Activated naive CD8-positive, alpha-beta T cell treated with anti-CD3 and anti-CD28 coated beads, Interleukin-2, amount 50 U/mL, for 24 hours (primary cell): ENCODE measurements at regions not wholly inside any gene's neighbourhood (a gene's known extent, or its start where the extent isn't known, plus 50 kb on each side); places are given as distances from the start of the nearest gene placed in this dataset.

Source experiments
- ATAC-seq: fragments of 150-1000 bp; cut with Tn5 transposase; one replicate; pipeline ENCODE4 v1.10.0; 2021
- DNase-seq: peaks from one replicate; pipeline ENCODE4 v3.0.0; 2021
- H3K27ac Mint-ChIP-seq: one replicate; pipeline ENCODE4 v1.8.0; 2021; ENCODE audit warnings: mild to moderate bottlenecking, mixed read lengths
- H3K27me3 Mint-ChIP-seq: one replicate; pipeline ENCODE4 v1.8.0; 2021; ENCODE audit warnings: mixed read lengths
- H3K36me3 Mint-ChIP-seq: one replicate; pipeline ENCODE4 v1.8.0; 2021; ENCODE audit warnings: low read depth, mixed read lengths
- H3K4me1 Mint-ChIP-seq: one replicate; pipeline ENCODE4 v1.8.0; 2021; ENCODE audit warnings: mixed read lengths
- H3K4me3 Mint-ChIP-seq: one replicate; pipeline ENCODE4 v1.8.0; 2021; ENCODE audit warnings: mild to moderate bottlenecking, moderate library complexity, mixed read lengths
- H3K9me3 Mint-ChIP-seq: one replicate; pipeline ENCODE4 v1.8.0; 2021; ENCODE audit warnings: mixed read lengths

DNA sequence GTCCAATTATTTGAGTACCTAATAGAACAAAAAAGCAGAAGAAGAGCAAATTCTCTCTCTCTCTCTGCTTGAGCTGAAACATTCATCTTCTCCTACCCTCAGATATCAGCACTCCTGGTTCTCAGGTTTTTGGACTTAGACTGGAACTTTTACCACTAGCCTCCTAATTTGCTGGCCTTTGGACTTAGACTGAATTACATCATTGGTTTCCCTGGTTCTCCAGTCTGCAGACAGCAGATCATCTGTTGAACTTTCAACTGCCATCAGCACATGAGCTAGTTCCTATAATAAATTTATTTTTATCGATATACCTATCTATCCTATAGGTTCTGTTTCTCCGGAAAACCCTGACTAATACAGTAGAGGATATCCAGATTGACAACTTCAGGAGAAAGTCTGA, 208.9 kb upstream of the GAS1 start:
- H3K27ac Mint-ChIP-seq: no peak overlapping the region
- no peak for ATAC-seq
- H3K4me1 Mint-ChIP-seq: no peaks in the 10 kb centered on the region

DNA sequence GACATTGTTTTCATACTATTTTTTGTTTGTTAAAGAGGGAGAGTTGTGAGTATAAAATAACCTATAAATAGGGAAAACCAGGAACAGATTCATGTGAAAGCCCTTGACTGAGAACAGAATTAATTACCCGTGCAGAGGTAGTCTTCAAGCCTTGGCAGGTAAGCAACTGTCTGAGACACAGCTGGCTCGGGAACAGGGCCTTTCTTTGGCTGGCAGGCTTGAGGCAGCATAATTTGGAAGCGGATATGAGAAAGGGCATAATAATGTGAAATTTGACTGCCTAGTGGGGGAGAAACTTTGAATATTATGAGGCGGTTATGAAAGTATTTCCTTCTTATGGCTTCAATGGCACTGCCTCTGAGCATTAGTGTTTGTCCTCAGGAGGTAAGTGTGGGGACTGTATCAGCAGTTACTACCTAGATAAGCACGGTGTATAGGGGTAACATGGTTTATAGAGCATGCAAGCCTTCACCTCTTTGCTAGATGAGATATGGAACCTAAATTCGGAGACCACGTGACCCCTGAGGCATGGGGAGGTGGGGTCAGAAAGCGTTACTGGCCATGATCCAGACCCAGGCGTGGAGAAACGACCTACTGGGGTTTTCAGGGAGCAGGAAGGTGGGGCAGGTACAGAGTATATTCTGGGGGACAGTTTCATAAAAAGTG, 210.2 kb upstream of the GAS1 start:
- H3K9me3 Mint-ChIP-seq: no peaks in the 10 kb centered on the region
- H3K27me3 Mint-ChIP-seq: peaks cover 11% of the 10 kb centered on the region
- DNase-seq (no peak), ATAC-seq (no peak)
- no peak overlapping the region for H3K4me3 Mint-ChIP-seq
- no peaks in the 10 kb centered on the region for H3K36me3 Mint-ChIP-seq
- H3K27ac Mint-ChIP-seq: no peak overlapping the region
- no peaks in the 10 kb centered on the region for H3K4me1 Mint-ChIP-seq

More for the DNA sequence above, 208.9 kb upstream of the GAS1 start:
- DNase-seq: no peak
- Mint-ChIP-seq H3K36me3 (no peaks in the 10 kb centered on the region), H3K4me3 (no peak overlapping the region), H3K9me3 (no peaks in the 10 kb centered on the region), H3K27me3 (peaks cover 11% of the 10 kb centered on the region)

DNA sequence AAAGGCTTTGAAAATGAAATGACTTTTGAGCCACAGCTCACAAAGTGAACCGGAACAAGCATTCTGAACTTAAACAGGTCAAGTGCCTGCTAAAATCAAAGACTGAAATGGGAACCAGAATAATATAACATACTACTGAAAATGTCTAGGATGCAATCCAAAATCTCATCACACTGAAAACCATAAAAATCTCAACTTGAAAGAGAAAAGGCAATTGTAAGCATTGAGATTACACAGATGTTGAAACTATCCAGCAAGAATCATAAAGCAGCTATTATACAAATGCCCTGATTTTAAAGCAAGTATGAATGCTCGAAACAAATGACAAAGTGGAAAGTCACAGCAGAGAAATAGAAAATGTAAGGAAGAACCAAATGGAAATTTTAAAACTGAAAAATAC, 211.5 kb upstream of the GAS1 start:
- Mint-ChIP-seq H3K4me3 (no peak overlapping the region), H3K27me3 (peaks cover 8% of the 10 kb centered on the region), H3K4me1 (no peaks in the 10 kb centered on the region), H3K36me3 (no peaks in the 10 kb centered on the region), H3K9me3 (no peaks in the 10 kb centered on the region), H3K27ac (no peak overlapping the region)
- DNase-seq: no peak
- no peak for ATAC-seq

DNA sequence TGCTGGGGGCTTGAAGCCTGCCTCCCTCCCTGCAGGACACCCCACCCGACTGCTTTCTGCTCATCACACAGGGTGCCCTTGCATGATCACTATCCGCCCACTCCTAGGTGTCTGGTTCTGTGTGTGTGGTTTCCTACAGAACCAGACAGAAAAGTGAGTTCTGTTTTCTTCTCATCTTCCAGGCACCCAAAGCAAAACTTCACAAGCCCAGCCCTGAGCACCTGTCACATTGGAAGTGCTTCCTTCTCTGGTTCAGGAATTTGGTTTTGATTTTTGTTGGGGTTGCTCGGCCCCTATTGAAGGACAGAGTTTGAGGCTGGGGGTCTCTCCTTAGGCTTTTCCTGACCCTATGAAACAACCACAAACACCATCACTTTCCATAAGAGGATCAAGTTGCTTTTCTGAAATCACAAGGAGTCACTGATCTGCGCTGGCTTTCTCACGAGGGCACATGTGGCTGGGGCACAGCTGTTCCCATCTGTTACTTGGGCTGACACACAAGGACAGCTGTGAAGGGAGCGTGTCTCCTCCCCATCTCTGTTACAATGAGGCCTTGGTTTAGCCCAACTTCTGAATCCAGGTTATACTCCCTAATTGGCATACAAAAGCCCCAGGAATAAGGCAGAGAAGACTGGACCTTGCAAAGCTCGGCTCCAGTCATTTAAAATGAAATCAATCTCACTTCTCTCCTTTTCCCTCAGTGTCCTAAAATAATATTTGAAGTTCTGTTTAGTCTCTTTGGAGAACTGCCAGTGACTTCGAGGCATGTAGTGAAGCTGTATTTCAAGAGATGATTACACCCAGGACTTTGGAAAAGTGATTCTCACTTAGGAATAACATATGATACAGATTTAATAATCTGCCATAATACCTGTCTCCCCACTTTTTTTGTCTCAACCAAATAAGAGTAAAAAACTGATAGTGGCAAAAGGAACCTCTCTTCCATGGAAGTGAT, 213.1 kb upstream of the GAS1 start:
- no peak for DNase-seq
- H3K4me1 Mint-ChIP-seq: no peaks in the 10 kb centered on the region
- H3K36me3 Mint-ChIP-seq: no peaks in the 10 kb centered on the region
- H3K27ac Mint-ChIP-seq: no peak overlapping the region
- no peak overlapping the region for H3K4me3 Mint-ChIP-seq
- H3K27me3 Mint-ChIP-seq: peaks cover 8% of the 10 kb centered on the region
- no peaks in the 10 kb centered on the region for H3K9me3 Mint-ChIP-seq
- no peak for ATAC-seq

DNA sequence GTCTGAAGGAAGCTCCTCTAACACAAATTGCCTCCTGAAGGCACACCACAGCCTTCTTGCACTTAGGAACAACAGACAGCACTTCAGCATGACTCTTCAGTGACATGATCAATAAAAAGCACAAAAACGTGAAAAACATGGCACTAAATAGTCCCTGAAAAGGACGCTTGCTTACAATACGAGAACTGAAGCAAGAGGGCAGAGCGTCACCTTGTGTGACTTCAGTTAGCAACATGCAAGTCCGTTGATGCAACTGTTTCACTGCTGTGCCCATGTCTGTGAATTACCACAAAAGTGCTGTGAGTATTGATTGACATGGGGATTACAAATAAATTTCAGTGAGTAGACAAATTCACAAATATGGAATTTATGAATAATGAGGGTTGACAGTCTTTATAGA, 219.9 kb upstream of the GAS1 start:
- no peaks in the 10 kb centered on the region for H3K4me1 Mint-ChIP-seq
- no peak overlapping the region for H3K27ac Mint-ChIP-seq
- no peak overlapping the region for H3K4me3 Mint-ChIP-seq
- ATAC-seq: no peak
- H3K36me3 Mint-ChIP-seq: no peaks in the 10 kb centered on the region
- DNase-seq: no peak
- H3K27me3 Mint-ChIP-seq: peaks cover 4% of the 10 kb centered on the region
- peaks cover 4% of the 10 kb centered on the region for H3K9me3 Mint-ChIP-seq

DNA sequence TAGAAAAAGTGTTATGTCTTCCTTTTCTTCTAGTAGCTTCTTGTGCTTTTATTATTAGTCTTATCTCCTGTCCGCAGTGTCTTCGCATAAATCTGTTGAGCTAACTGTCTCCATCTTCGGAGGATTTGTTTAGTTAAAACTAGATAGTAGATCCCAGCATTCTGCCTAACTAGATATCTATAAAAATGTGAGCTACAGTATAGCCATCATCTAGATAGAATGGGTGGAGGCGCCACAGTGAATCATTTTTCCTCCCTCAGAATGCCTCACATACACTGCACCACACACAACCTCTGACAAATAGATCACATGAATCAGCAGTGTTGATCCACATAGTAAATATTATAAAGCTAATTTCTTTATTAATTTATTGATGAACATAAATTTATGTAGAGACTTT, 220.3 kb upstream of the GAS1 start:
- H3K36me3 Mint-ChIP-seq: no peaks in the 10 kb centered on the region
- no peak overlapping the region for H3K4me3 Mint-ChIP-seq
- no peaks in the 10 kb centered on the region for H3K4me1 Mint-ChIP-seq
- ATAC-seq (no peak), DNase-seq (no peak)
- H3K9me3 Mint-ChIP-seq: peaks cover 4% of the 10 kb centered on the region
- no peak overlapping the region for H3K27ac Mint-ChIP-seq
- peaks cover 4% of the 10 kb centered on the region for H3K27me3 Mint-ChIP-seq

DNA sequence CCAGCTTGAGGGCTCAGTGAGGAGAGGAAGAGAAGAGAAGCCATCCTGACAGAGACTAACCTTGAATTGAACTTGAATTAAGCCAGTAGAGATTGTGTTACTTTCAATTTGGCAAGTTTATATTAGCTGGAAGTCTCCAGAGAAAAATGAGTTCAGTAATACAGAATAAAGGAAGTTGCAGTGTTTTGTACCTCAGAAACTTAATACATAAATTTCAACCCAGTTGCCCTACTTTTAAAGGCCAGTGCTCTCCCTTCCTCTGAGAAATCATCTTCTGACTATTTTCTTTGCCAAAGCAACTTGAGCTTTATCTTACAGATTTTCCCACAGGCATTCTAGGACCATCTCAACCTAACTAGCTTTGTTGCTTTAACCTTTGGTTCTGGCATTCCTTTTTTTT, 231.0 kb upstream of the GAS1 start:
- Mint-ChIP-seq H3K27ac (no peak overlapping the region), H3K36me3 (no peaks in the 10 kb centered on the region), H3K4me1 (no peaks in the 10 kb centered on the region), H3K4me3 (no peak overlapping the region), H3K27me3 (no peaks in the 10 kb centered on the region), H3K9me3 (peaks cover 5% of the 10 kb centered on the region)
- DNase-seq (no peak), ATAC-seq (no peak)

DNA sequence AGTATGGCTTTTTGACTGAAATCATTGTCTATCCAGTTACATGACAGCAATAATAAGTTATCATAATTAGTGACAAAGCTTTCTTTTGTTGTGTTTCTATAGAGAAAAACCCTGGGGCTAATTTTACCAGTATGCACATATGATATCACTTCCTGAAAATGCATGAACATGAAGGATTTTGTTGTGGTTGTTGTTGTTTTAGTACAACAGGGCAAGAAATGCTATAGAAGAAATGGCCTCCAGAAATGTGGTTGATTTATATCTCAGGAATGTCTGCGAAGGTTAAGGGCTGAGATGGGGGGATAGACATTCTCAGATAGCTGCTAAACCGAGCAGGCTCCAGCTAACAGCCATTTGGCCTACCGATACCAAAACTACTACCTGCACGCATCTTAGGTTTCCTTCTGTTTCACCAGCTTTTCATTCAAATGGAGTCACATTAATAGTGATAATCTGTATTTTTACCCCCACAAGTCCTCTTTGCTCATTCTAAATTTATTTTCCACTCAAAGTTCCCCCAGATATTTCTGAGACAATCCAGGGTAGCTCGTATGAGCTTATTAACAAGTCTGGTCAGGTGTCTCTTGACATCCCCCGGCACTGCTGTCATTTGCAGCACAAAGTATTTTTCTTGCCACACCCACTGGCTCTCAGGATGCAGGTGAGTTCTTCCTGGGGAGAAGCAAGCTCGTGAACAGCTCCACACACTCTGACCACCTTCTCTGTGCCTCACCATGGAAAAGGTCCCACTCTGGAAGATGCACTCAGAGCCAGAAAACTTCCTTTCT, 232.4 kb upstream of the GAS1 start:
- ATAC-seq (no peak), DNase-seq (no peak)
- no peaks in the 10 kb centered on the region for H3K27me3 Mint-ChIP-seq
- H3K36me3 Mint-ChIP-seq: no peaks in the 10 kb centered on the region
- H3K9me3 Mint-ChIP-seq: peaks cover 5% of the 10 kb centered on the region
- no peak overlapping the region for H3K27ac Mint-ChIP-seq
- H3K4me1 Mint-ChIP-seq: no peaks in the 10 kb centered on the region
- H3K4me3 Mint-ChIP-seq: no peak overlapping the region

DNA sequence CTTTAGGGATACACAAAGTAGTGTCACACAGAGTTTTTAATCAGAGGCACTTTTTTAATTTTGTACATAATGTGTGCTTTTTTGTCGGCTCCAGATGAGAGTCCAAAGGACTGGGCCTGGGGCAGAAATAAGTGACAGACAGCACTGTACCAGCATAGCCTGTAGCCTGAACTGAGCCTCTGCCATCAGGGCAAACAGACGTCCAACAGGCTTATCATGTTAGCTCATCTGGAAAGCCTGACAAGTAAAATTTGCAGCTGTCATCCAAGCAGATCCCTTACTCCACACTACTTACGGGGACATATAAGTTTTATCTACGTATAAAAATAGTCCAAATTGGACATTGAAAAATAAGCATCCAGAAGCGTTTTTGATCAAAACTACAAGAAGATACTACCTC, 233.1 kb upstream of the GAS1 start:
- Mint-ChIP-seq H3K4me1 (no peaks in the 10 kb centered on the region), H3K27me3 (no peaks in the 10 kb centered on the region), H3K9me3 (peaks cover 5% of the 10 kb centered on the region), H3K27ac (no peak overlapping the region), H3K36me3 (no peaks in the 10 kb centered on the region), H3K4me3 (no peak overlapping the region)
- ATAC-seq (no peak), DNase-seq (no peak)

DNA sequence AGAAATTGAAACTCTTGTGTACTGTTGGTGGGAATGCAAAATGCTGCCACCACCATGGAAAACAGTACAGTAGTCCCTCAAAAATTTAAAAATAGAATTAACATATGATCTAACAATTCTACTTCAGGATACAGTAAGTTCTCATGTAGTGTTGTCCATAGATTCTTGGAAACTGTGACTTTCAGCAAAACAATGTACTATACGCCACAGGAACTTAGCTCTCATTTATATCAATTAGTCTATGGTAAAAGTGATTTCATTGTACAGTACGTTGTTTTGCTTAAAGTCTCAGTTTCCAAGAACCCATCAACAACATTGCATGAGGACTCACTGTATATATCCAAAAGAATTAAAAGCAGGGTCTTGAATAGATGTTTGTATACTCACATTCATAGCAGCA, 233.5 kb upstream of the GAS1 start:
- no peak overlapping the region for H3K4me3 Mint-ChIP-seq
- DNase-seq (no peak), ATAC-seq (no peak)
- no peaks in the 10 kb centered on the region for H3K27me3 Mint-ChIP-seq
- H3K9me3 Mint-ChIP-seq: peaks cover 5% of the 10 kb centered on the region
- H3K27ac Mint-ChIP-seq: no peak overlapping the region
- H3K36me3 Mint-ChIP-seq: no peaks in the 10 kb centered on the region
- no peaks in the 10 kb centered on the region for H3K4me1 Mint-ChIP-seq

DNA sequence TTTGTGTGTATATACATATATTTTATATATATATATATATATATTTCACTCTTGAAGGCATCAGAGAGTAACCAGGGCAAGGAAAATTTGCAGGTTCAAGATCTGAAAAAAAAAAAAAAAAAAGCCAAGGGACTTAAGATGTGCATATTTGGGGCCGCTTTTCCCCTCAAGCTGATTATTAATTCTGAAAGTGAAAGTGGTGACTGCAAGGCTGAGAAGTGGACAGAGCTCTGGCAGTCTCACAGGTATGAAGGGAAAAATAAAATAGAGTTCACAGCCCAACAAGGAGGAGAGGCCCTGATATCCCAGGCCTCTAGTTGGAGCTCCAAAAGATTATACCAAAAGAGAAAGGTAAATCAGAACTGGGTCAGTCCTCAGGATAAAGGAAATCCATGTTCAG, 234.4 kb upstream of the GAS1 start:
- ATAC-seq (no peak), DNase-seq (no peak)
- H3K4me3 Mint-ChIP-seq: no peak overlapping the region
- no peaks in the 10 kb centered on the region for H3K27me3 Mint-ChIP-seq
- H3K27ac Mint-ChIP-seq: no peak overlapping the region
- no peaks in the 10 kb centered on the region for H3K36me3 Mint-ChIP-seq
- H3K9me3 Mint-ChIP-seq: peaks cover 5% of the 10 kb centered on the region
- H3K4me1 Mint-ChIP-seq: no peaks in the 10 kb centered on the region

DNA sequence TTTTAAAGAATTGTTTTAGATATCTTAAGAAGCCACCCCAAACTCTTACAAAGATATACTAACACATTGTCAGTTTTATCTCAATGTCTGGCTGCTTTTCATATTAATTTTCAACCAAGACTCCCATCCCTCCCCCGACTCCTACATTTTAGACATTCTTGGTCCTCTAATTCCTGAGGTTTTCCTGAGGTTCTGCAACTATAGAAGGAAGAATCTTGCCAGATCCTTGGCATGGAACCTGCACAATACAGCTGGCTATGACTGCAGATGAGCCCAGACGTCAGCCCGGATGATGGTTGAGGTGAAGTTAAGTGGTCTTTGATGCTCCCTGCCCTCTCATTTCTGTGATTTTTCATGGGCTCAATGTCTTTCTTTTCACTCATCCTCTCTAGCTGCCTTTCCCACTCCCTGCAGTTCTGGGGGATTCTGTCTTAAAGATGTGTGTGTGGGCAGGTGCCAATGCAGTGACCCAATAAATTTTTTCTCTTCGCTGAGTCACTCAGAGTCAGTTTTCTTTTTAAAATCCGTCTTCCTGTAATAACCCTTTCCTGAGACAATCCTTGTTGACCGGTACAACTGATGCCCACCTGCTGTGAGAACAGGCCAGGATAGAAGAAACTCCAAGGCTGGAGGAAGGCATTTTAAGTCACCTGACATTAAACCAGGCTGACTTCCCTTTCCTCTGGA, 237.8 kb upstream of the GAS1 start:
- no peak overlapping the region for H3K27ac Mint-ChIP-seq
- H3K36me3 Mint-ChIP-seq: no peaks in the 10 kb centered on the region
- no peak for DNase-seq
- no peak for ATAC-seq
- peaks cover 5% of the 10 kb centered on the region for H3K9me3 Mint-ChIP-seq
- no peak overlapping the region for H3K4me3 Mint-ChIP-seq
- no peaks in the 10 kb centered on the region for H3K4me1 Mint-ChIP-seq
- peaks cover 3% of the 10 kb centered on the region for H3K27me3 Mint-ChIP-seq

DNA sequence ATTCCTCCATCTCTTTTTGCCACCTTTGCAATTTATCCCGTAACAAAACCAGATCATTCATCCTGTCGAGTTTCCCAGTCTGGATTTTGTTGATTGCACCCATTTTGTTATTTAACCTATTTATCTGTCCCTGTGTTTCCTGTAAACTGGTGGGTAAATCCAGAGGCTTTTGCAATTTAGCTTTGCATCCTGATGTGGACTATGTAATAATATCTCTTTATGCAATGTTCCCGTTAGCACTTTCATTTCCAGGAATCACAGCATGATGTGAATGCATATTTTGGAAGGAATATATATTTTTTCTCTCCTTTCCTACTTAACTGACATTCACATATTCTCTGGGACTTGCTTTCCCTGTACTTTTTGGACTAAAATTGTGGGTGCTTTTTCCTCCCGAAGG, 240.3 kb upstream of the GAS1 start:
- no peaks in the 10 kb centered on the region for H3K36me3 Mint-ChIP-seq
- no peaks in the 10 kb centered on the region for H3K4me1 Mint-ChIP-seq
- DNase-seq (no peak), ATAC-seq (no peak)
- peaks cover under 1% of the 10 kb centered on the region for H3K9me3 Mint-ChIP-seq
- H3K27me3 Mint-ChIP-seq: peaks cover 3% of the 10 kb centered on the region
- no peak overlapping the region for H3K4me3 Mint-ChIP-seq
- H3K27ac Mint-ChIP-seq: no peak overlapping the region

DNA sequence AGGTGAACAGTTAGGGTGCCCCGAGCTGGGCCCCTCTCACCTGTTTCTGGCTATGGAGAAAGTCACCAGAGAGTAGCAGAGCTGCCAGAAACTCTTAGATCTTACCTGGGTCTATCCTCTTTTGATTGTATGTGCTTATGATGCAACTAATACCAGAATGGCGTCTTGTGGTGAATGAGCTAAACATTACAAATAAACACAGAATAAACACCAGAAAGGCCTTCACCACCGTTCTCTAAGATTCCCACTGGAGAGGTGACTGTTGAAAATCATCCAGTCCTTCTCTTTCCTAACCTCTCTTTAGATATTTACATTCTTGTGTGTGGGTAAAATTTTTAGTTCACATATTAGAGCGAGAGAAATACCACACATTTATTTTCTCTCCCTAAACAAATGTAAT, 241.7 kb upstream of the GAS1 start:
- Mint-ChIP-seq H3K36me3 (no peaks in the 10 kb centered on the region), H3K4me1 (no peaks in the 10 kb centered on the region), H3K27ac (no peak overlapping the region), H3K9me3 (no peaks in the 10 kb centered on the region), H3K27me3 (peaks cover 3% of the 10 kb centered on the region), H3K4me3 (no peak overlapping the region)
- DNase-seq (no peak), ATAC-seq (no peak)
